K562 (cell line): ENCODE measurements at regions not wholly inside any gene's neighbourhood (a gene's known extent, or its start where the extent isn't known, plus 50 kb on each side); places are given as distances from the start of the nearest gene placed in this dataset.

Source experiments
- ARNT ChIP-seq, 2 experiments: fragments of 450-650 bp; IDR thresholded peaks; 2 replicates each; pipeline ENCODE4 v1.6.1; 2016; ENCODE audit warnings: mild to moderate bottlenecking in 1 of 2
- ATF3 ChIP-seq, 2 experiments: fragments of 450-650 bp in 1 of 2; sonication (generic) in 1 of 2; formaldehyde crosslinking in 1 of 2; IDR thresholded peaks in 1 of 2; conservative IDR thresholded peaks in 1 of 2; 2 replicates each; pipeline versions ENCODE4 v1.6.1 to v1.8.1; 2016 to 2023; ENCODE audit warnings: mild to moderate bottlenecking in 2 of 2, moderate library complexity in 2 of 2, inconsistent platforms in 1 of 2, missing genetic modification reagents in 1 of 2
- C11orf30 ChIP-seq: fragments of 450-650 bp; IDR thresholded peaks from 2 replicates; pipeline ENCODE4 v1.6.1; 2016; ENCODE audit warnings: low read depth, mild to moderate bottlenecking
- CBFA2T2 ChIP-seq: fragments of 450-650 bp; conservative IDR thresholded peaks from 2 replicates; pipeline ENCODE4 v1.6.1; 2017; ENCODE audit warnings: mild to moderate bottlenecking
- DEAF1 ChIP-seq: fragments of 450-650 bp; formaldehyde crosslinking; IDR thresholded peaks from 2 replicates; pipeline ENCODE4 v1.4.0; 2020; ENCODE audit warnings: mild to moderate bottlenecking, moderate library complexity
- E2F3 ChIP-seq: fragments of 250-450 bp; sonication (Bioruptor Pico); IDR thresholded peaks from 2 replicates; pipeline ENCODE4 v1.4.0; 2020; ENCODE audit warnings: mild to moderate bottlenecking
- FOXP4 ChIP-seq: sonication (generic); formaldehyde crosslinking; IDR thresholded peaks from 2 replicates; pipeline ENCODE4 v1.8.0; 2022; ENCODE audit warnings: mild to moderate bottlenecking, missing genetic modification reagents, borderline replicate concordance
- HMGN3 ChIP-seq: IDR thresholded peaks from 2 replicates; pipeline ENCODE4 v1.6.1; 2011; ENCODE audit warnings: borderline replicate concordance, low read depth, mild to moderate bottlenecking, mixed read lengths, low read length; ENCODE audit not compliant: insufficient read length; ENCODE audit errors: extremely low read depth
- LEF1 ChIP-seq: fragments of 450-650 bp; IDR thresholded peaks from 2 replicates; pipeline ENCODE4 v1.6.1; 2016; ENCODE audit warnings: mild to moderate bottlenecking
- MAFK ChIP-seq: IDR thresholded peaks from 2 replicates; pipeline ENCODE4 v1.6.1; 2011; ENCODE audit warnings: low read length, improper control_type of control experiment
- PHF8 ChIP-seq: fragments of 200-600 bp; sonication (generic); IDR thresholded peaks from 2 replicates; pipeline ENCODE4 v1.6.1; 2012; ENCODE audit warnings: mixed run types, mild to moderate bottlenecking, inconsistent platforms, low read length, moderate library complexity, borderline replicate concordance
- PRPF4 ChIP-seq: fragments of 200-400 bp; formaldehyde crosslinking; IDR thresholded peaks from one replicate; pipeline ENCODE4 v1.6.1; 2017; ENCODE audit warnings: low read length, low read depth, mild to moderate bottlenecking; ENCODE audit not compliant: insufficient read depth, poor library complexity, severe bottlenecking
- PTBP1 ChIP-seq: fragments of 200-400 bp; formaldehyde crosslinking; IDR thresholded peaks from 2 replicates; pipeline ENCODE4 v1.6.1; 2017; ENCODE audit warnings: low read depth, low read length
- RAD21 ChIP-seq, 2 experiments: fragments of 250-450 bp in 1 of 2; fragments of 450-650 bp in 1 of 2; sonication (Bioruptor Pico) in 1 of 2; formaldehyde crosslinking in 1 of 2; IDR thresholded peaks in 1 of 2; conservative IDR thresholded peaks in 1 of 2; 2 replicates each; pipeline versions ENCODE4 v1.4.0 to v1.8.0; 2020 to 2022; ENCODE audit warnings: mild to moderate bottlenecking in 2 of 2, moderate library complexity in 1 of 2
- RBM15 ChIP-seq: fragments of 200-400 bp; formaldehyde crosslinking; IDR thresholded peaks from 2 replicates; pipeline ENCODE4 v1.6.1; 2018; ENCODE audit warnings: mild to moderate bottlenecking, low read length, moderate library complexity; ENCODE audit not compliant: insufficient read depth
- RFX1 ChIP-seq: fragments of 450-650 bp; IDR thresholded peaks from 2 replicates; pipeline ENCODE4 v1.6.1; 2016; ENCODE audit warnings: mild to moderate bottlenecking, moderate library complexity
- TAF7 ChIP-seq: fragments of 450-650 bp; IDR thresholded peaks from 2 replicates; pipeline ENCODE4 v1.6.1; 2016; ENCODE audit warnings: missing genetic modification characterization, missing compliant biosample characterization
- TFAM ChIP-seq: fragments of 250-450 bp; sonication (Bioruptor Pico); conservative IDR thresholded peaks from 2 replicates; pipeline ENCODE4 v1.5.0; 2021; ENCODE audit warnings: mild to moderate bottlenecking, moderate library complexity
- XRCC3 ChIP-seq: fragments of 450-650 bp; IDR thresholded peaks from 2 replicates; pipeline ENCODE4 v1.6.1; 2017; ENCODE audit warnings: mild to moderate bottlenecking, moderate library complexity
- ZNF431 ChIP-seq: sonication (generic); formaldehyde crosslinking; IDR thresholded peaks from 2 replicates; pipeline ENCODE4 v1.8.0; 2022; ENCODE audit warnings: mild to moderate bottlenecking, missing genetic modification reagents
- ZNF584 ChIP-seq: fragments of 200-800 bp; sonication (Bioruptor generic); IDR thresholded peaks from 2 replicates; pipeline ENCODE4 v1.6.1; 2016; ENCODE audit warnings: low read depth, mild to moderate bottlenecking, missing genetic modification characterization, missing compliant biosample characterization
- ZNF764 ChIP-seq: fragments of 250-450 bp; sonication (Bioruptor Pico); IDR thresholded peaks from 2 replicates; pipeline ENCODE4 v1.4.0; 2020; ENCODE audit warnings: low read depth, mild to moderate bottlenecking, moderate library complexity

- TF ChIP-seq ATF3 (IDR thresholded peaks at IDR 0.05), result peak; percentile 62; the same call in 1 of the 2 replicates
- no peak for TF ChIP-seq ATF3 (CRISPR knock-in tag; conservative IDR thresholded peaks at IDR 0.05)
- no peak for TF ChIP-seq RFX1
- no peak for TF ChIP-seq XRCC3
- no peak for TF ChIP-seq PHF8
- no peak for TF ChIP-seq FOXP4 (CRISPR knock-in tag)
- TF ChIP-seq TFAM (CRISPR knock-in tag), result no peak
- TF ChIP-seq PRPF4, result no peak
- no peak for TF ChIP-seq CBFA2T2
- TF ChIP-seq C11orf30, result peak; percentile 70
- no peak for TF ChIP-seq DEAF1 (CRISPR knock-in tag)
- TF ChIP-seq MAFK, result peak; percentile 60; the same call in 1 of the 2 replicates
- no peak for TF ChIP-seq TAF7 (tag)
- no peak for TF ChIP-seq RBM15
- TF ChIP-seq ZNF764 (CRISPR knock-in tag), result no peak
- no peak for TF ChIP-seq E2F3 (CRISPR knock-in tag)
- TF ChIP-seq HMGN3, result no peak
- TF ChIP-seq ARNT (IDR thresholded peaks at IDR 0.05), result no peak
- TF ChIP-seq LEF1, result no peak
- TF ChIP-seq PTBP1, result no peak
- TF ChIP-seq RAD21 (CRISPR knock-in tag; conservative IDR thresholded peaks at IDR 0.05 in 1 of 2, IDR thresholded peaks at IDR 0.05 in 1 of 2), result peak in 1 of 2 experiments; percentile 10; a peak in 1 of 4 replicates
- no peak for TF ChIP-seq ZNF584
- no peak for TF ChIP-seq ZNF431 (CRISPR knock-in tag)
Observed at GRCh38 chr2:216315802-216316603, 56.3 kb downstream of the MARCHF4 start (continued).
